NCI-H1105 treated with DMSO at 0.1 percent for 48 hours (cell line): ENCODE measurements at regions not wholly inside any gene's neighbourhood (a gene's known extent, or its start where the extent isn't known, plus 50 kb on each side); places are given as distances from the start of the nearest gene placed in this dataset.

Source experiments
- DNase-seq: peaks from one replicate; lab custom pipeline; 2025; lab: John Stamatoyannopoulos, UW

DNA sequence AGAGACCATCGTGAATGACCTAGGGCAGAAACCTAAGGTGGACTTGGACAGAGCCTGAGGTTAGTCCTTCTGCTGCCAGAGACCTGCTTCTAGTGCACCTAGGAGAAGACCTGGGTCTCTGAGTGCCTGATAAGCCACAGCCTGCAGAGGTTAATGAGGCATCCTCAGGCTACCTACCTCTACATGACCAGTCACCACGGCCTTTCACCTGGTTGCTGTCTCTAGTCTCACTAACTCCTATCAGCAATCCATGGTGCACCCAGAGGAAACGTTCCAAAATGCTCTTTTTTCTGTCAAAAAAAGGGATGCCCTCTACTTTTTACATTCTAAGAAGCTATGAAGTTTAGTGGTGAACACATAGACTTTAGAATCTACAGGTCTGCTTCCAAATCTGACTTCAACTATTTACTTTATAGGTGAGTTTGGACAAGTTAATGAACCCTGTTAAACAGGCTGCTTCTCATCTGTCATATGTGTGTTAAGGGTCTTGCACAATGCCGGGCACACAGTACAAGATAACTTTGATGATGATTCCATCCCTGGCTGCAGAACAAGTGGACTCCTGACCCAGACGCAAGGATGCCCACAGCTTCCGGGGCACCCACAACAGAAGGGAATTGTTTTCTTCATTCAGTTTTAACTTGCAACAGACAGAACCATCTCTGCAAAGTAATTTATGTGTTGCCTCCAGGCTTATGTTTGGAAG, 469.9 kb upstream of the CDH5 start:
- DNase-seq, result no peak

- no peak for DNase-seq
Measured at GRCh38 chr16:65895906-65896305, 470.6 kb upstream of the CDH5 start.

DNA sequence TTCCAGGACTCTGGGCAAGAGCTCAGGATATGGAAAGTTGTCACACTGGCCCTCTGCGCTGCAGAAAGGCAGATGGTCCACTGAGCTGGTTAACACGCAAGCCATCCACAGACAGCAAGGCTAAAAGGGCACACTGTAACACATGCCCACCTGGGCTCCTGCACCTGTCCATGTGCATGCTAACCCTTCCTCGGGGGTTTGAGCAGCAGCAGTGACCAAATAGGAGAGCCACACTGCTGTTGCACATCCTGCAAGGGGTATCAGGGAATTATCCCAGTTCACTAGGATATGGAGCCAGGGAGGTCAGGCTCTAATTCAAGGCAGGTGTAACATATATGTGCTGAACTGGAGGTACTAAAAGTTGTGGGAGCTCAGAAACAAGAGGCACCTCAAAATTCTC, 471.0 kb upstream of the CDH5 start:
- no peak for DNase-seq

DNA sequence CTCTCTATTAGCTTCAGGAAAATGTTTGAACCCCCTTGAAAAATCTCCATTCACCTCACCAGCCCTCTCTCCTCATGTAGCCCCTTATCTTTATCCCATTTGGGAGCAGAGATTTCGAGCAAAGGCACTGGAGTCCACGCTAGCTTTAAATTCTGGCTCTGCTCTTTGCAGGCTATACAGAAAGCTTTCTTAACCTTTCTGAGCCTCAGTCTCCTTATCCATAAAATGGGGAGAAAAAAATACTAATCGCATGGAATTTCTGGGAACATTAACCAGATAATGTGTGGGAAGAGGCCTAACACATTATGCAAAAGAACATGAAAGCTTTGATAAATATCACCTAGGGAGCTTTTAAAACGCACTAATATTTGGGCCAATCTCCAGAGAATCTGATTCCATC, 476.3 kb upstream of the CDH5 start:
- DNase-seq, result no peak

- DNase-seq, result peak; percentile 12
Measured at GRCh38 chr16:65889533-65889966, 476.9 kb upstream of the CDH5 start.

- DNase-seq, result no peak
Measured at GRCh38 chr16:65888201-65888600, 478.3 kb upstream of the CDH5 start.

DNA sequence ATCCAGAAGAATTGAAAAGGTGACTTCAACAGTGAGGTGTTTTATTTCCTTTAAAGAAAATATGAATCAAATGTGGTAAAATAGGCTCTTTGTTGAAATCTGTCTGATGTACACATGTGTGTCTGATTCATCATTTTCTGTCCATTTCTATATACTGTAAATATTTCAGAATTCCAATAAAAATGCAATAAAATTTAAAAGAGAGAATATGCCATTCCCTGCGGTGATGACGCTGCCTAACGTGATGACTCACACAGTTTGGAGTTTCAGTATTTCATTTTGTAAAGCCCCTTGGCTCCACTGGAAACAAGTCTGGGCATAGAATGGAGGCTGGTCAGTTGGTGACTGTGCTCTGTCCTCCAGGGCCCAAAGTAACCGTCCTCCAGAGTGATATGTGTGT, 482.5 kb upstream of the CDH5 start:
- DNase-seq, result no peak

GRCh38 chr16:65878347-65878746, 488.1 kb upstream of the CDH5 start:
- DNase-seq, result no peak

DNA sequence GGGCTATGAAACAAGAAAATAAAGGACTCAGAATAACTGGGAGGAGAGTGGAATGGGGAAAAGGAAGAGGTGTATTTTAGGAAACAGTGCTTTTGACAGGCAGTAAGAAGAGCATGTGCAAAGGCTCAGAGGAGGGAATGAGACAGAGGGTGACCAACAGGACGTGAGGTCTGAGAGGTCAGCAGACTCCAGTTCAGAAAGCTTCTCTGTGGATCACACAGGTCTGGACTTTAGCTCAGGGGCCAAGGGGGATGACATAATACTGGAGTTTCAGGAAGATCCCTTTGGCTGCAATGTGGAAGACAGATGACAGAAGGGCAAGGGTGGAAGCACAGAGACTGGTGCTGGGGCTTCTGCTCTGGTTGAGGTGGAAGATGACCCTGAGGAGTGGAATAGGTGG, 489.9 kb upstream of the CDH5 start:
- no peak for DNase-seq

- no peak for DNase-seq
Measured at GRCh38 chr16:65876056-65876408, 490.5 kb upstream of the CDH5 start.

DNA sequence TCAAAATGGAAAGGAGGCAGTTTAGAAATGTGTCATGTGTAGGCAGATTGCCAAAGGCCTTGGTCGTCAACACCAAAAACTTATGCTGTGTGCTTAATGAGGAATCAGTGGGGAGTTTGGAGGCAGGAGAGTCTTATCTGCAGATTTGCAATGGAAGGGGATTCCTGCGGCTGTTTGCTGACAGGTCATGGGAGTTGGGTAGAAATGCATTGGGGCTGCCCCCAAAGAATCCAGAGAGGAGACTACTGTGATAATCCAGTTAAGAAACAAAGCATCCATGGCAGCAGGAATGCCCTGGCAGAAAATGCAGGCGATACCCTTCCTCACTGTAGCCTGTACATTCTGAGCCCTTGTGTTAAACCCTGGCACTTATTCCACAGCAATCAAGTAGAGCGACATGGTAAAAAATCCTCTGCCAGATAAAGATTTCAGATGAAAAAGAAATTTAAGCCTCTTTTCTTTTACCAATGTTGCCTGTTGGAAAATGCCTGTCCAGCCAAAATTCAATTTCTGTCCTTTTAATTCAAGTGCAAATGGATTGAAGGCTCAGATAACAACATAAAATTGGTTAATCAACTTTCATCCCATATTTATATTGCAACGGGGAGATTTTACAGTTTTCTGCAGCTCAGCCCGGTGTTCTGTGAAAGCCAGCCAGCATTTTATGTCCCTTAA, 491.0 kb upstream of the CDH5 start:
- no peak for DNase-seq

DNA sequence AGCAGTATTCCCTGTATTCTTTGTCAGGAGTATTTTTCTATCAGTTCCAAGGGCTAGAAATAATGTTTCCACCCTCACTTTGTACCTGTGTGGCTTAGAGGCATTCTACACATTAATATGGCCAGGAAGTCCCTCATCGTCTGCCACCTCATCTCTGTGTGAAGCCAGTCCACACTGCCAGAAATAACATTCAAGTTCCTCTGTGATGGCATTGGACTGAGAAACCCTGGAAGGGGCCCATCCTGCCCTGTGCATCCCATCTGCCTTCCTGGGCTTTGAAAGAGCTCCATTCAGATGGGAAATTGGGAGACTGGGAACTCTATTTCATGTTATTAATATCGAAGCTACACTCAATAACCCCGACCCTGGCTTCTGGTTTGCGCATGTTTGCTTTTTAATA, 497.2 kb upstream of the CDH5 start:
- no peak for DNase-seq

DNA sequence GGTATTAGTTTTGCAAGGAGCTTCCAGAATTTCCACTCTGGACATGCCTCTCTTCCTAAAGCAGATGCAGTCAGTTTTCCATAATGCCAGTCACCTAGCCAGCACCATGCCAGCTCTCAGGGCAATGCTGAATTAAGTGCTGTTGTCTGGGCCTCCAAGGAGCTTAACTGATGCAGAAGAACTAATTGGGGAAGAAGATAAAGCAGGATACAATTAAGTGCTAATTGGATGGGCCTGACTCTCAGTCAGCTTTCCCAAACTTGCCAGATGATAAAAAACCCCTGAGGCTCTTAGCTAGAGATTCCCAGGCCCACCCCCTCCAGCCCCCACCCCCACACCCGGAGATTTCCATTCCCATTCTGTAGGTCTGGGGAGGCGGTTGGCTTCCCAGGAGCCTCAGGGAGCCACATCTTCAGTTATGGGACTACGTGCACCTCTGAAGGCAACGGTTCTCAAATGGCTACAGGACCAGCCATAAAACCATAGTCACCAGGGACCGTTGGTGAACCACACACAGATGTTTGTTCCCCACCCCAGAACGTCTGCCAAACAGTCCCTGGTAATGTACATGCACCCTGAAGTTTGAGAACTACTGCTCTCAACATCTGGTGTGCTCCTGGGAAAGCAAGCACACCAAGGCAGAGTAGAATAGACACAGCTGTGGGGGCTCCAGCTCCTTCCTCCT, 499.1 kb upstream of the CDH5 start:
- DNase-seq, result no peak

- DNase-seq, result no peak
Measured at GRCh38 chr16:65863236-65863635, 503.3 kb upstream of the CDH5 start.

DNA sequence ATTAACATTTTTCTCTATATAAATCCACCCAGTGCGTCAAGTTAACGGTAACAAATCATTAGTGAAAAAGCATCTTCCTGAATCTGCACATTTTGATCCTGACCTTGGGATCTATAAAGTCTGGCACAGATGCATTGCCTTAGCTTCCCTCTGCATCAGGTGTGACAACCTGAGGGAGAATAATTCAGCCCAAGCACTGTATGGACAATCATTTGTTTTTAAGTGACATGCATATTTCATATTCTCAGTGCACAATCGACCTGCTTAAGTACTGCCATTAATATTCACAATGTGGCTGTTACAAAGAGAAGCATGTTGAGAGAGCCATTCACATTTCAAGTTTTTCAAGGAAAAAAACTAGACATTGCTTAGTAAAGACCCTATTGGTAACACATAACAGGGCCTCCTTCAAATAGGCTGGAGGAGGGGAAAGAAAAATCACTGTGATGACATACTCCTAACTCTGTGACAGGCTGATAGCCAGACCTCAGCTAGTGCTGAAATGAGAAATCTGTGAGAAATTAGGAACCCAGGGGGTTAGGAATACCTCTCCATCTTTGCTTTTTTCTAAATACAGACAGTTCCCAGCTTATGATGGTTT, 505.3 kb upstream of the CDH5 start:
- DNase-seq, result no peak

GRCh38 chr16:65855171-65856145, 511.0 kb upstream of the CDH5 start:
- DNase-seq, result no peak

DNA sequence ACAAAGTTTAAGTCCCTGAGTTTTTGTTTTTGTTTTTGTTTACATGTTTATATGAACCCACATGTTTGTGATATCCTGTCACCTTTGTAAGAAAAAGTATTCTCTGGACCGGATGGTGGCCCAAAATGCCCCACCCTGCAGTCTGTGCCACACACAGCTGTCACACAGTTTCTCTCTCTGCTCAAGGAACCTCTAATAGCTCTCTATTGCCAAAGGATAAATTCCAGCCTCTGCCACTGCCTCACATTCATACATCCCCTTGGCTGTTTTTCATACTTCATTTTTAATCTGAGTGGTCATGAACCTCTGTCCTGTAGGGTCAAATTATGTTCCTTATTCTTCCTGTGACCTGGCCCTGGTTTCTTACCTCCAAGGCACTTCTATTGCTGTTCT, 520.3 kb upstream of the CDH5 start:
- DNase-seq, result no peak

DNA sequence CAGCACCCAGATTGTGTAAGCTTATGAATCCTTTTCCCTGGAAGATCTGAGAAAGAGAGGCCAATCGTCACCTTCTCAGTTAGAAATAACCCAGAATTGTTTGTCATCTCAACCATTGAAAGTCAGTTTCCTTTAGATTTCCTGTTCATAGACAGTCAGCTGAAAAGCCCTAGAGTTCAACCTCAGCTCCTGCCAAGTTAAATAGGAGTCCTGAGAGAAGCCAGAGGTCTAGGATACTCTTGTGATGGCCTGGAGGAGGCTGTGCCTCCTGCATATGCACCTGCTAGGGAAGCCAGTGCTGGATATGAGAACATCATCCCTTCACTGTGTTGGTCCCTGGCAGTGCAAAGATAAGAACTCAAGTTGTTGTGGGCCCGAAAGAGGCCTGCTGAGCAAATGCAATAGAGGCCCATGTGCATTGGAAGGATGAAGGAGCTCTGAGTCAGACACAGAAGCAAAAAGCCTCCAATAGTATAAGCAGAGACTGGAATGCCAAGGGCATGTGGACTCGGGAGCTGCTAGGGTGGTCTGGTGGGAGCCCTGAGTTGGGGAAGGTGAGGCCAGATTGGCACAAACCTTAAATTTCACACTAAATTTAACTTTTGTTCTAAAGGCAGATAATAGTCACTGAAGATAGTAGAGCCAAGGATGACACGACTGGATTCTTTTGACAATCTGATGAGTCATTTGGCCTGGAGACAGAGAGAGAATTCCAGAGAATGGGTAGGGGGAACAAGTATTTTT, 520.9 kb upstream of the CDH5 start:
- no peak for DNase-seq

DNA sequence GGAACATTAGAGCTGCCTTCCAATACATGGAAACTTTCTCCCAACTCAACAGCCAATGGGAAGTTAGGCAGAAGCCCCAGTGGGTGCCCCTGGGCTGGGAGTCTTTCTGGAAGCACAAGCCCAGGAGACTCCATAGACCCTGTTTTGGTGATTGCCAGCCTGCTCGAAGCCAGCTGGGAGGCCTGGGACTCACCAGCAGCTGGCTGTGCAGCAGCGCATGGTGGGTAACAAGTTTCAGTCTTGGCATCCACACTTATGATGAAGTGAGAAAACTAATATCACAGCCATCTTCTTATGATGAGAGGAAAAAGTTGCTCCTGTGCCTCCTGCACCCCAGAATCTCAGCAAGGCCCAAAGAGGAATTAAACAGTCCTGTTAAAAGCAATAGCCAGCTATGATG, 522.5 kb upstream of the CDH5 start:
- no peak for DNase-seq

DNA sequence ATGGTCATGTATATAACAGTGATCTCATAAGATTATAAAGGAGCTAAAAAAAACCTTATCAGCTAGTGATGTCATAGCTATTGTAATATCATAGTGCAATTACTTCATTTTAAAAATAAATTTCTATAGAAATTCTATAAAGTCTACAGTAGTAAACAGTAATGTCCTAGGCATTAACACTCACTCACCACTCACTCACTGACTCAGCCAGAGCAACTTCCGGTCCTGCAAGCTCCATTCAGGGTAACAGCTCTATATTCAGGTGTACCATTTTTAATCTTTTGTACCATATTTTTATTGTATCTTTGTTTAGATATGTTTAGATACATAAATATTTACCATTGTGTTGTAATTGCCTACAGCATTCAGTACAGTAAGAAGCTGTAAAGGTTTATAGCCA, 524.4 kb upstream of the CDH5 start:
- no peak for DNase-seq

DNA sequence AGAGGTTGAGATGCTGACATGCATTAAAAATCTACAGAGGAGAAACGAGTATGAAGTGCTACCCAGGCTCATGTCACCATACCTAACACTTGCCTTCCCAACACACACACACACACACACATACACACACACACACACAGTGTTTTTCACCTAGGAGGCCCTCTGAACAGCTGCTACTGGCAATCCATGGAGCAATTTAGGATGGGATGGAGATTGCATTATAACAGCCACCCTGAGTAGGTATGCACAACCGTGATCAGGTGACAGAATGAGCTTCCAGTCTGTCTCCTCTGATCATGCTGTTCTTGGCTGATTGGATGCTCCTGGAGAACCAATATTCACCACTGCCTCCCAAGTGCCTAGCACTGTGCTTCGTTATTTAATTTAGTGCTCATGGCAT, 528.5 kb upstream of the CDH5 start:
- DNase-seq, result no peak
